GM12878 (cell line): ENCODE measurements at regions not wholly inside any gene's neighbourhood (a gene's known extent, or its start where the extent isn't known, plus 50 kb on each side); places are given as distances from the start of the nearest gene placed in this dataset.

ENCODE experiments used
- ATAC-seq: fragments of 200-7000 bp; cut with Tn5 transposase; 3 replicates; pipeline ENCODE4 v1.9.1; 2020; ENCODE audit warnings: mild to moderate bottlenecking, moderate library complexity
- BruUV-seq: library from RNA; stranded (reverse); fragments of 400-500 nt; replicated peaks from 2 replicates; lab custom pipeline; 2021; lab: Mats Ljungman, UMichigan
- CTCF ChIA-PET: fragments of 300-600 bp; sonication (Branson Sonifier 250); formaldehyde crosslinking; extraction: SDS; loops from one replicate; lab custom pipeline; 2021; ENCODE audit warnings: inconsistent platforms; lab: Yijun Ruan, JAX
- POLR2A ChIA-PET: fragments of 350-600 bp; formaldehyde crosslinking; extraction: SDS; loops from one replicate; lab custom pipeline; 2021; ENCODE audit warnings: inconsistent platforms; lab: Charles Lee
- RAD21 ChIA-PET: fragments of 300-600 bp; sonication (Branson Sonifier 250); formaldehyde crosslinking; loops from one replicate; lab custom pipeline; 2023; ENCODE audit warnings: antibody characterized with exemption; ENCODE audit not compliant: unreplicated experiment; lab: Charles Lee
- SMC1A ChIA-PET: fragments of 300-600 bp; sonication (Branson Sonifier 250); formaldehyde crosslinking; loops from one replicate; lab custom pipeline; 2023; ENCODE audit not compliant: unreplicated experiment, uncharacterized antibody; lab: Charles Lee
- DNase-seq: peaks from one replicate; pipeline ENCODE4 v3.0.0-alpha.2; 2011; ENCODE audit warnings: low read depth, low spot score
- FAIRE-seq: peaks from 3 replicates; lab custom pipeline; 2011; peaks lifted over from hg19 to GRCh38; lab: Jason Lieb, UNC
- H2AFZ ChIP-seq: 2 replicates; pipeline ENCODE4 v1.6.0; 2011; ENCODE audit warnings: low read depth, low read length, control low read depth; ENCODE audit not compliant: control insufficient read depth
- H3K27ac ChIP-seq: 2 replicates; pipeline ENCODE4 v1.5.1; 2011; ENCODE audit warnings: control low read depth; ENCODE audit not compliant: control insufficient read depth, insufficient read depth
- H3K27me3 ChIP-seq, 2 experiments: replicated peaks in 1 of 2; 2 replicates each; pipeline versions ENCODE4 v1.6.0 to v1.6.1; 2011; ENCODE audit warnings: low read length in 1 of 2; ENCODE audit not compliant: control insufficient read depth in 2 of 2, insufficient read depth in 2 of 2
- H3K36me3 ChIP-seq, 2 experiments: 2 replicates each; pipeline ENCODE4 v1.5.1; 2011; ENCODE audit warnings: low read length in 1 of 2; ENCODE audit not compliant: control insufficient read depth in 2 of 2, insufficient read depth in 2 of 2
- H3K4me1 ChIP-seq: 2 replicates; pipeline ENCODE4 v1.6.1; 2011; ENCODE audit warnings: mild to moderate bottlenecking, low read length, moderate library complexity, mixed read lengths; ENCODE audit not compliant: control insufficient read depth, insufficient read depth
- H3K4me2 ChIP-seq: 2 replicates; pipeline ENCODE4 v1.6.0; 2011; ENCODE audit warnings: control low read depth; ENCODE audit not compliant: control insufficient read depth, insufficient read depth
- H3K4me3 ChIP-seq: fragments of 200-600 bp; sonication (generic); 2 replicates; pipeline ENCODE4 v1.5.1; 2016
- H3K79me2 ChIP-seq: 2 replicates; pipeline ENCODE4 v1.6.0; 2011; ENCODE audit warnings: low read length; ENCODE audit not compliant: control insufficient read depth, insufficient read depth
- H3K9ac ChIP-seq: 2 replicates; pipeline ENCODE4 v1.8.0; 2011; ENCODE audit warnings: low read length, control low read depth, mixed read lengths; ENCODE audit not compliant: control insufficient read depth, insufficient read depth
- H3K9me3 ChIP-seq: replicated peaks from 3 replicates; pipeline ENCODE4 v1.5.1; 2011; ENCODE audit warnings: mild to moderate bottlenecking, low read length; ENCODE audit not compliant: control insufficient read depth, insufficient read depth
- H4K20me1 ChIP-seq: 2 replicates; pipeline ENCODE4 v1.6.0; 2011; ENCODE audit not compliant: control insufficient read depth, insufficient read depth
- BCL11A ChIP-seq: IDR thresholded peaks from 2 replicates; pipeline ENCODE4 v1.6.1; 2011; ENCODE audit warnings: low read depth, low read length
- CBFB ChIP-seq: IDR thresholded peaks from 2 replicates; pipeline ENCODE4 v1.6.1; 2016; ENCODE audit warnings: antibody characterized with exemption, low read depth
- CHD2 ChIP-seq: IDR thresholded peaks from 2 replicates; pipeline ENCODE4 v1.6.1; 2011; ENCODE audit warnings: low read depth, low read length, improper control_type of control experiment, borderline replicate concordance
- DPF2 ChIP-seq: fragments of 450-650 bp; IDR thresholded peaks from 2 replicates; pipeline ENCODE4 v1.6.1; 2017; ENCODE audit warnings: mild to moderate bottlenecking
- ETV6 ChIP-seq, 2 experiments: fragments of 450-650 bp in 1 of 2; IDR thresholded peaks in 1 of 2; conservative IDR thresholded peaks in 1 of 2; 2 replicates each; pipeline ENCODE4 v1.6.1; 2014; ENCODE audit warnings: antibody characterized with exemption in 1 of 2, borderline replicate concordance in 1 of 2, low read depth in 1 of 2, mild to moderate bottlenecking in 1 of 2, moderate library complexity in 1 of 2
- IKZF2 ChIP-seq, 2 experiments: fragments of 450-650 bp; IDR thresholded peaks; 2 replicates each; pipeline ENCODE4 v1.6.1; 2017; ENCODE audit warnings: mild to moderate bottlenecking in 2 of 2, moderate library complexity in 2 of 2
- NRF1 ChIP-seq: conservative IDR thresholded peaks from 2 replicates; pipeline ENCODE4 v1.6.1; 2011; ENCODE audit warnings: mild to moderate bottlenecking, low read depth, low read length, improper control_type of control experiment
- POLR2AphosphoS5 ChIP-seq: IDR thresholded peaks from 2 replicates; pipeline ENCODE4 v1.6.1; 2011; ENCODE audit warnings: mild to moderate bottlenecking, low read length, inconsistent platforms
- TAF1 ChIP-seq: IDR thresholded peaks from 2 replicates; pipeline ENCODE4 v1.6.1; 2011; ENCODE audit warnings: mild to moderate bottlenecking, low read depth, low read length, borderline replicate concordance
- TCF3 ChIP-seq: IDR thresholded peaks from 2 replicates; pipeline ENCODE4 v1.6.1; 2012; ENCODE audit warnings: low read depth, mild to moderate bottlenecking, low read length, borderline replicate concordance; ENCODE audit not compliant: insufficient read depth
- USF1 ChIP-seq: IDR thresholded peaks from 2 replicates; pipeline ENCODE4 v1.6.1; 2011; ENCODE audit warnings: borderline replicate concordance, low read depth, mild to moderate bottlenecking, moderate library complexity, mixed read lengths, low read length; ENCODE audit not compliant: insufficient read depth; ENCODE audit errors: extremely low read length
- ZNF687 ChIP-seq: fragments of 450-650 bp; IDR thresholded peaks from 2 replicates; pipeline ENCODE4 v1.6.1; 2017; ENCODE audit warnings: mild to moderate bottlenecking, moderate library complexity
- whole genome bisulfite sequencing: methylation state at CpG from one replicate; pipeline ENCODE4 v1.1.6; 2016; ENCODE audit warnings: low lambda C conversion rate; ENCODE audit not compliant: insufficient replicate concordance, insufficient coverage; ENCODE audit errors: missing lambda C conversion rate; 5-methylcytosine and 5-hydroxymethylcytosine counted together
- in situ Hi-C: fragments of 300-500 bp; cut with MboI; formaldehyde crosslinking; loops from 9 replicates; pipeline ENCODE4 v1.14.3; 2018; ENCODE audit warnings: mixed read lengths
- intact Hi-C: fragments of 100-400 bp; cut with micrococcal nuclease; formaldehyde crosslinking; loops from one replicate; pipeline ENCODE4 v1.14.2; 2022; ENCODE audit not compliant: unreplicated experiment

- TF ChIP-seq ZNF687 (no peak), NRF1 (no peak), BCL11A (no peak), DPF2 (no peak), CBFB (no peak), TAF1 (no peak), POLR2AphosphoS5 (no peak), TCF3 (no peak), USF1 (no peak), ETV6 (conservative IDR thresholded peaks at IDR 0.05 in 1 of 2, IDR thresholded peaks at IDR 0.05 in 1 of 2; ENCODE audit: borderline replicate concordance in 1 of 2, low read depth in 1 of 2) (no peak), IKZF2 (IDR thresholded peaks at IDR 0.05) (no peak), CHD2 (no peak)
- intact Hi-C loops, result no loop called here
- Histone ChIP-seq H2AFZ (no peak overlapping the region), H3K79me2 (no peaks in the 10 kb centered on the region), H3K4me2 (no peak overlapping the region), H3K4me1 (no peaks in the 10 kb centered on the region), H3K4me3 (no peak overlapping the region), H3K27me3 (peaks cover 0 to 3% of the 10 kb centered on the region in 2 experiments; a peak in 2 of 4 replicates), H3K27ac (no peak overlapping the region), H3K36me3 (no peaks in the 10 kb centered on the region), H3K9me3 (no peaks in the 10 kb centered on the region), H4K20me1 (no peaks in the 10 kb centered on the region), H3K9ac (no peak overlapping the region)
- no TSS peak for BruUV-seq
- ChIA-PET RAD21 (no interaction called here), POLR2A (no interaction called here), CTCF (no interaction called here), SMC1A (no interaction called here)
- in situ Hi-C loops, result no loop called here
- DNase-seq, result no peak
- no peak for ATAC-seq
- FAIRE-seq, result no peak
- WGBS, result 0% methylated on average over 1 of the region's 1 CpG
Measured at GRCh38 chr3:170757038-170757437, 113.0 kb downstream of the RPL22L1 start.
